Osteoblast (primary cell): ENCODE measurements at regions not wholly inside any gene's neighbourhood (a gene's known extent, or its start where the extent isn't known, plus 50 kb on each side); places are given as distances from the start of the nearest gene placed in this dataset.

Experiments
- DNase-seq: peaks from one replicate; pipeline ENCODE4 v3.0.0; 2011; ENCODE audit warnings: low spot score, mixed read lengths; ENCODE audit not compliant: insufficient read length; ENCODE audit errors: missing footprints
- H2AFZ ChIP-seq: 2 replicates; pipeline ENCODE4 v1.6.0; 2011; ENCODE audit warnings: mild to moderate bottlenecking, low read length
- H3K27ac ChIP-seq: 2 replicates; pipeline ENCODE4 v1.5.1; 2011; ENCODE audit warnings: mild to moderate bottlenecking, low read depth, low read length, moderate library complexity
- H3K27me3 ChIP-seq: 2 replicates; pipeline ENCODE4 v1.6.0; 2012; ENCODE audit warnings: mild to moderate bottlenecking, control low read depth, inconsistent platforms, low read length, moderate library complexity; ENCODE audit not compliant: insufficient read depth
- H3K36me3 ChIP-seq: 2 replicates; pipeline ENCODE4 v1.5.1; 2011; ENCODE audit warnings: mild to moderate bottlenecking, low read length, control low read depth, moderate library complexity; ENCODE audit not compliant: insufficient read depth
- H3K4me1 ChIP-seq: 2 replicates; pipeline ENCODE4 v1.5.1; 2011; ENCODE audit warnings: mild to moderate bottlenecking, low read length, control low read depth, moderate library complexity; ENCODE audit not compliant: insufficient read depth
- H3K4me2 ChIP-seq: 2 replicates; pipeline ENCODE4 v1.6.0; 2011; ENCODE audit warnings: mild to moderate bottlenecking, low read length; ENCODE audit not compliant: insufficient read depth
- H3K4me3 ChIP-seq: fragments of 200-600 bp; sonication (generic); 3 replicates; pipeline ENCODE4 v1.5.1; 2012; ENCODE audit warnings: mild to moderate bottlenecking, low read length, inconsistent platforms; ENCODE audit not compliant: insufficient read depth
- H3K79me2 ChIP-seq: 2 replicates; pipeline ENCODE4 v1.6.0; 2012; ENCODE audit warnings: mild to moderate bottlenecking, low read length, control low read depth, inconsistent platforms; ENCODE audit not compliant: insufficient read depth
- H3K9me3 ChIP-seq: 2 replicates; pipeline ENCODE4 v1.5.1; 2011; ENCODE audit warnings: low read depth, low read length, control low read depth
- H4K20me1 ChIP-seq: 2 replicates; pipeline ENCODE4 v1.6.0; 2012; ENCODE audit warnings: mild to moderate bottlenecking, low read length, control low read depth; ENCODE audit not compliant: insufficient read depth
- CTCF ChIP-seq: IDR thresholded peaks from 2 replicates; pipeline ENCODE4 v1.5.1; 2011; ENCODE audit warnings: mild to moderate bottlenecking, low read depth, low read length, moderate library complexity; ENCODE audit errors: extremely low read depth

GRCh38 chr14:42229294-42229693 is 622.6 kb downstream of the LRFN5 start:
- Histone ChIP-seq H4K20me1 (no peaks in the 10 kb centered on the region), H3K4me2 (no peak overlapping the region), H3K9me3 (no peaks in the 10 kb centered on the region), H3K79me2 (no peaks in the 10 kb centered on the region), H3K27me3 (no peaks in the 10 kb centered on the region), H3K4me3 (no peak overlapping the region), H2AFZ (no peak overlapping the region), H3K27ac (no peak overlapping the region), H3K4me1 (no peaks in the 10 kb centered on the region), H3K36me3 (no peaks in the 10 kb centered on the region)
- TF ChIP-seq CTCF = no peak
- no peak for DNase-seq

- Histone ChIP-seq H3K79me2 (no peaks in the 10 kb centered on the region), H2AFZ (no peak overlapping the region), H3K9me3 (no peaks in the 10 kb centered on the region), H3K27ac (no peak overlapping the region), H3K27me3 (no peaks in the 10 kb centered on the region), H3K4me3 (no peak overlapping the region), H3K36me3 (no peaks in the 10 kb centered on the region), H4K20me1 (no peaks in the 10 kb centered on the region), H3K4me1 (peaks cover 6% of the 10 kb centered on the region), H3K4me2 (no peak overlapping the region)
- no peak for TF ChIP-seq CTCF
- DNase-seq = no peak
These were observed 621.9 kb downstream of the LRFN5 start for GRCh38 chr14:42228611-42229010.

- no peaks in the 10 kb centered on the region for H3K36me3 ChIP-seq
- no peaks in the 10 kb centered on the region for H4K20me1 ChIP-seq
- peak; percentile 95 for TF ChIP-seq CTCF
- H3K27me3 ChIP-seq = no peaks in the 10 kb centered on the region
- no peak overlapping the region for H3K4me3 ChIP-seq
- H3K27ac ChIP-seq = peak overlapping the region; percentile 74
- H3K9me3 ChIP-seq = no peaks in the 10 kb centered on the region
- H3K79me2 ChIP-seq = no peaks in the 10 kb centered on the region
- DNase-seq = peak; percentile 10
- H2AFZ ChIP-seq = peak overlapping the region; percentile 61
- peaks cover 25% of the 10 kb centered on the region for H3K4me1 ChIP-seq
- no peak overlapping the region for H3K4me2 ChIP-seq
These were observed 617.6 kb downstream of the LRFN5 start for GRCh38 chr14:42224053-42224888.

- peak overlapping the region; percentile 74 for H3K27ac ChIP-seq
- H3K4me2 ChIP-seq = peak overlapping the region; percentile 77
- no peaks in the 10 kb centered on the region for H4K20me1 ChIP-seq
- H3K79me2 ChIP-seq = no peaks in the 10 kb centered on the region
- H3K9me3 ChIP-seq = no peaks in the 10 kb centered on the region
- H2AFZ ChIP-seq = no peak overlapping the region
- TF ChIP-seq CTCF = no peak
- H3K36me3 ChIP-seq = no peaks in the 10 kb centered on the region
- peaks cover 25% of the 10 kb centered on the region for H3K4me1 ChIP-seq
- no peaks in the 10 kb centered on the region for H3K27me3 ChIP-seq
- H3K4me3 ChIP-seq = peak overlapping the region; percentile 34
- DNase-seq = peak; percentile 1
These were observed 616.3 kb downstream of the LRFN5 start for GRCh38 chr14:42222924-42223471.
